C4-2B (cell line): ENCODE measurements at regions not wholly inside any gene's neighbourhood (a gene's known extent, or its start where the extent isn't known, plus 50 kb on each side); places are given as distances from the start of the nearest gene placed in this dataset.

Experiments
- H3K27ac ChIP-seq: fragments of 450-650 bp; 2 replicates; pipeline ENCODE4 v1.5.1; 2017
- CTCF ChIP-seq: fragments of 450-650 bp; conservative IDR thresholded peaks from 2 replicates; pipeline ENCODE4 v1.5.1; 2017; ENCODE audit warnings: mild to moderate bottlenecking
- ZFX ChIP-seq: fragments of 450-650 bp; IDR thresholded peaks from 2 replicates; pipeline ENCODE4 v1.6.1; 2017

GRCh38 chr1:90835661-90836344 lies 118.7 kb upstream of the BARHL2 start:
- H3K27ac ChIP-seq: no peak overlapping the region
- TF ChIP-seq ZFX (no peak), CTCF (no peak)

GRCh38 chr1:90834886-90835660 lies 118.0 kb upstream of the BARHL2 start:
- no peak for TF ChIP-seq CTCF
- TF ChIP-seq ZFX: no peak
- H3K27ac ChIP-seq: no peak overlapping the region

GRCh38 chr1:90834354-90834885 lies 117.3 kb upstream of the BARHL2 start:
- no peak for TF ChIP-seq ZFX
- TF ChIP-seq CTCF: no peak
- no peak overlapping the region for H3K27ac ChIP-seq

- TF ChIP-seq ZFX: no peak
- no peak for TF ChIP-seq CTCF
- no peak overlapping the region for H3K27ac ChIP-seq
These were observed 116.5 kb upstream of the BARHL2 start for GRCh38 chr1:90833466-90834110.

GRCh38 chr1:90831910-90832309 lies 114.8 kb upstream of the BARHL2 start:
- TF ChIP-seq CTCF (no peak), ZFX (no peak)
- H3K27ac ChIP-seq: no peak overlapping the region

- no peak for TF ChIP-seq ZFX
- TF ChIP-seq CTCF: no peak
- H3K27ac ChIP-seq: no peak overlapping the region
These were observed 109.7 kb upstream of the BARHL2 start for GRCh38 chr1:90826834-90827233.

GRCh38 chr1:90826024-90826423 lies 108.9 kb upstream of the BARHL2 start:
- no peak for TF ChIP-seq ZFX
- no peak for TF ChIP-seq CTCF
- H3K27ac ChIP-seq: no peak overlapping the region
